ENCODE measurements at regions not wholly inside any gene's neighbourhood (a gene's known extent, or its start where the extent isn't known, plus 50 kb on each side); places are given as distances from the start of the nearest gene placed in this dataset.

DNA sequence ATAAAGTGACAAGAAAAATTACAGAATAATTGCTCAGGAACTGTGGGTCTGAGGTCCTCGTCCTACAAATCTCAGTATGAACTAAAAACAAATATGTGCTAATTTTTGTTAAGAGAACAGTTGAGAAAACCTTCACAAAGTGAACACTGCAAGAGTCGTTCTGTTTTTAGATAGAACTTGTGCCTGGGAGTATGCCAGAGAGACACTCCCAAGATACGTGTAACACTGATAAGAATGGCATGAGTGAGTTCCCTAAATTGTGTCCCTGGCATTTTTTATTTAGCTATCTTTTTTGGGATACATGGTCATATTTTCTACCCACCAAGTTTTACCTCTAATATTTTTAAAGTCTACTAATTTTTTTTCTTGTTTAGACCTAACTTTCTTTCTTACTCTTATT lies 860.0 kb upstream of the NR2F2 start:
- Histone ChIP-seq H3K27me3 (no peaks in the 10 kb centered on the region), H3K27ac (peak overlapping the region in 1 of 4 donors; percentile 3), H3K36me3 (no peaks in the 10 kb centered on the region), H3K4me3 (no peak overlapping the region), H3K9me3 (no peaks in the 10 kb centered on the region), H3K4me1 (no peaks in the 10 kb centered on the region)
- WGBS, 2 donors, result 35 to 60% methylated on average over 3 of the region's 3 CpGs
- intact Hi-C loops (cut with DNase I), result no loop called here
- DNase-seq, result no peak
- TF ChIP-seq, protein P1, sequence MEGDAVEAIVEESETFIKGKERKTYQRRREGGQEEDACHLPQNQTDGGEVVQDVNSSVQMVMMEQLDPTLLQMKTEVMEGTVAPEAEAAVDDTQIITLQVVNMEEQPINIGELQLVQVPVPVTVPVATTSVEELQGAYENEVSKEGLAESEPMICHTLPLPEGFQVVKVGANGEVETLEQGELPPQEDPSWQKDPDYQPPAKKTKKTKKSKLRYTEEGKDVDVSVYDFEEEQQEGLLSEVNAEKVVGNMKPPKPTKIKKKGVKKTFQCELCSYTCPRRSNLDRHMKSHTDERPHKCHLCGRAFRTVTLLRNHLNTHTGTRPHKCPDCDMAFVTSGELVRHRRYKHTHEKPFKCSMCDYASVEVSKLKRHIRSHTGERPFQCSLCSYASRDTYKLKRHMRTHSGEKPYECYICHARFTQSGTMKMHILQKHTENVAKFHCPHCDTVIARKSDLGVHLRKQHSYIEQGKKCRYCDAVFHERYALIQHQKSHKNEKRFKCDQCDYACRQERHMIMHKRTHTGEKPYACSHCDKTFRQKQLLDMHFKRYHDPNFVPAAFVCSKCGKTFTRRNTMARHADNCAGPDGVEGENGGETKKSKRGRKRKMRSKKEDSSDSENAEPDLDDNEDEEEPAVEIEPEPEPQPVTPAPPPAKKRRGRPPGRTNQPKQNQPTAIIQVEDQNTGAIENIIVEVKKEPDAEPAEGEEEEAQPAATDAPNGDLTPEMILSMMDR (IDR thresholded peaks at IDR 0.05), result no peak
- no peak for TF ChIP-seq POLR2A (IDR thresholded peaks at IDR 0.05)
- TF ChIP-seq POLR2AphosphoS5 (IDR thresholded peaks at IDR 0.05), result no peak
- TF ChIP-seq EP300 (IDR thresholded peaks at IDR 0.05), result no peak

DNA sequence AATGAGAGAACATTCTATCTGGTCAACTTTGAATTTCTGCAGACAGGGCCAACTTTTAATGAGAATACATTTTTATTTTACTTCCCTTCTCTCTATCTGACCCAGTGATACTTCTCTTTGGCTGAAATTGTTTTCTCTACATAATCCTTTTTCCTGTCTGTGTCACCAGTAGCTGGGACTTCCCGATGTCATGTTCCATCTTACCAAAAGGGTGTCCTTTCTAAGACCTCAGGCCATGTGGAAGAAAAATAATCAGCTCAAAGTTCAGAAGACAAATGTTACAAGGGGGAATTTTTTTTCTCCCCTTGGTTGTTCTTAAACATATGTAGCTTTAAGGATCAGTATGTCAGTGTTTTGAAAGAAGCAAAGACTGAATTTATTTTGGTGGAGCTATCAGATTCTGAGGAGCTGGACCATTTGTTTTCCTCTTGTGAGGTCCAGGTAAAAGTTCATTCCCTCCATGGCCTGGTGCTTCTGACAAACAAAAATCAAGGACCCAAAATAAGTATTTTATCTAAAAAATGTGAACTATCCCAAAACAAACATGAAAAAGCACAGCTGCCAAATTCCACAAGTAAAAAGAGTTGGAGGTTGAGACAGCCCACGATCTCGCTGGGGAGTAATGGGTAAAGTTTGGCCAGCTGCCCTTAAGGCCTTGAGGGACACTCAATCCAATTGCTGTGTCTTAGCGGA lies 859.4 kb upstream of the NR2F2 start:
- no peak for DNase-seq
- intact Hi-C loops (cut with DNase I), result no loop called here
- no peak for TF ChIP-seq EP300 (IDR thresholded peaks at IDR 0.05)
- TF ChIP-seq, protein P1 (IDR thresholded peaks at IDR 0.05), result no peak
- no peak for TF ChIP-seq POLR2A (IDR thresholded peaks at IDR 0.05)
- no peak for TF ChIP-seq POLR2AphosphoS5 (IDR thresholded peaks at IDR 0.05)
- Histone ChIP-seq H3K36me3 (no peaks in the 10 kb centered on the region), H3K4me3 (no peak overlapping the region), H3K4me1 (no peaks in the 10 kb centered on the region), H3K27me3 (no peaks in the 10 kb centered on the region), H3K27ac (no peak overlapping the region), H3K9me3 (no peaks in the 10 kb centered on the region)
- 61 to 65% methylated on average over 4 of the region's 4 CpGs for WGBS, 2 donors

DNA sequence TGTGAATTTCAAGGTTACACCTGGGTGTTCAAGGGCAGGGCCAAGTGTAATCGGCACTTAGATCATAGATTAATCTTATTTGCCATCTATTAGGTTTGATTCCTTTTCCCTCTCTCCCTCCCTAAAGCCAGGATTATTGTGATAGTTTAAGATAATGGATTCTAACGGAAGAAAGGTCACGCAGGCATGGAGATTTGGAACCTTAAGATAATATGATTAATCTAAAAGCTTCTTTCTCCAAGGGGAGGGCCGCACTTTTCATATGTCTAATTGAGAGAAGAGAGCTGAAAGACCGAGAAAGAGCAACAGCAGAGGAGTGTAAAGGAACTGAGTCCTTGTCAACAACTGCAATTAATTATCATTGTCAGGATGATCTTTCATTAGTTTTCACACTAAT lies 858.8 kb upstream of the NR2F2 start:
- Histone ChIP-seq H3K4me1 (no peaks in the 10 kb centered on the region), H3K9me3 (no peaks in the 10 kb centered on the region), H3K27ac (no peak overlapping the region), H3K27me3 (no peaks in the 10 kb centered on the region), H3K4me3 (no peak overlapping the region), H3K36me3 (no peaks in the 10 kb centered on the region)
- TF ChIP-seq POLR2AphosphoS5 (IDR thresholded peaks at IDR 0.05) (no peak), EP300 (IDR thresholded peaks at IDR 0.05) (no peak), POLR2A (IDR thresholded peaks at IDR 0.05) (no peak)
- TF ChIP-seq, protein P1 (IDR thresholded peaks at IDR 0.05), result no peak
- no peak for DNase-seq
- WGBS, 2 donors, result 84 to 92% methylated on average over 5 of the region's 5 CpGs
- intact Hi-C loops (cut with DNase I), result no loop called here

DNA sequence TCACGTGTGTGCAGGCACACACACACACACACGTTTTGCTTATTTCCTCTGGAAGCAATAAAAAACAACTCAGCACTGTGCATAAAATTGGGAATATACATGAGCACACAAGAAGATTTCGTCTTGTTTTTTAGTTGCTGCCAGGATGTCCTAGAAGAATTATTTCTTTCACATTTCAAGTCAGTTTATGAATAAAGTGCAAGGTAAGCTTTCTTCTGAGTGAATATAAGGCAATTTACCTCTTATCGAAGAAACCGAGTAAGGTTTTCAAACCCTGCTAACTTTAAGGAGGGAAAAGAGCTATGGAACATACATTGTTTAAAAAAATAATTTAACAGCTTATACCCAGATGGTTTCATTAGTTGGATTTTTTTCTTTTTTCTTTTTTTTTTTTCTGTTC lies 855.4 kb upstream of the NR2F2 start:
- Histone ChIP-seq H3K4me3 (no peak overlapping the region), H3K36me3 (no peaks in the 10 kb centered on the region), H3K27ac (no peak overlapping the region), H3K9me3 (no peaks in the 10 kb centered on the region), H3K4me1 (no peaks in the 10 kb centered on the region), H3K27me3 (no peaks in the 10 kb centered on the region)
- WGBS, 2 donors, result 78 to 80% methylated on average over 5 of the region's 5 CpGs
- intact Hi-C loops (cut with DNase I), result no loop called here
- DNase-seq, result no peak
- TF ChIP-seq, protein P1 (IDR thresholded peaks at IDR 0.05), result no peak
- TF ChIP-seq POLR2A (IDR thresholded peaks at IDR 0.05) (no peak), POLR2AphosphoS5 (IDR thresholded peaks at IDR 0.05) (no peak), EP300 (IDR thresholded peaks at IDR 0.05) (no peak)

DNA sequence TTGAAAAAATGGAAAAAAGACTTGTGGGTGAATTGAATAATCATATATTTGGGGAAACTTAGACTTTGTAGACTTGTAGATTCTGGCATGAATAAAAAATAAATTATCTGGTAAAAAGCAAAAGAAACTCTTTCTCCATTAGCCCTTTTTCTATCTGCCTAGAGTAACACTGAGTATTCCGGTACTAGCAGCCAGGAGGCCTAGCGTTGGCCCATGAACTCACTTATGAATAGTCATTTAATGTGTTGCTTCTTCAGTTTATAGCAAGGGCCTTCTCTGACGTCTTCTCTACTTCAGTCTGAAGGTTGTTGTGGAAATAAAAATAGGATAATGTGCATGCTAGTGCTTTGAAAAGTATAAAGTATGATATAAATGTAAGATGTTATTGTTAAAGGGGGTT lies 851.2 kb upstream of the NR2F2 start:
- Histone ChIP-seq H3K9me3 (no peaks in the 10 kb centered on the region), H3K36me3 (no peaks in the 10 kb centered on the region), H3K4me1 (no peaks in the 10 kb centered on the region), H3K27me3 (no peaks in the 10 kb centered on the region), H3K27ac (no peak overlapping the region), H3K4me3 (no peak overlapping the region)
- WGBS, 2 donors, result 74 to 87% methylated on average over 3 of the region's 3 CpGs
- no peak for DNase-seq
- TF ChIP-seq POLR2AphosphoS5 (IDR thresholded peaks at IDR 0.05) (no peak), EP300 (IDR thresholded peaks at IDR 0.05) (no peak), POLR2A (IDR thresholded peaks at IDR 0.05) (no peak)
- TF ChIP-seq, protein P1 (IDR thresholded peaks at IDR 0.05), result no peak
- intact Hi-C loops (cut with DNase I), result no loop called here
